H9 (cell line): ENCODE measurements at regions not wholly inside any gene's neighbourhood (a gene's known extent, or its start where the extent isn't known, plus 50 kb on each side); places are given as distances from the start of the nearest gene placed in this dataset.

Experiments used
- DNase-seq: peaks from one replicate; pipeline ENCODE4 v3.0.0-alpha.2; 2017
- H2AFZ ChIP-seq: one replicate; pipeline ENCODE4 v1.6.1; 2013; ENCODE audit warnings: mild to moderate bottlenecking, low read length, control low read depth, moderate library complexity
- H2AK5ac ChIP-seq: 2 replicates; pipeline ENCODE4 v1.6.1; 2013; ENCODE audit warnings: low read length, control low read depth, mixed read lengths; ENCODE audit not compliant: insufficient read length
- H2BK120ac ChIP-seq: one replicate; pipeline ENCODE4 v1.6.1; 2013; ENCODE audit warnings: low read depth, mild to moderate bottlenecking, low read length, control low read depth, inconsistent platforms; ENCODE audit not compliant: poor library complexity, severe bottlenecking
- H2BK12ac ChIP-seq: 2 replicates; pipeline ENCODE4 v1.6.1; 2013; ENCODE audit warnings: low read length, control low read depth, mixed read lengths, low read depth; ENCODE audit not compliant: insufficient read length
- H2BK15ac ChIP-seq: 2 replicates; pipeline ENCODE4 v1.6.1; 2013; ENCODE audit warnings: low read depth, low read length, control low read depth
- H2BK20ac ChIP-seq: one replicate; pipeline ENCODE4 v1.6.1; 2013; ENCODE audit warnings: low read depth, mild to moderate bottlenecking, low read length, control low read depth, inconsistent platforms; ENCODE audit not compliant: poor library complexity, severe bottlenecking
- H2BK5ac ChIP-seq: 2 replicates; pipeline ENCODE4 v1.6.1; 2013; ENCODE audit warnings: low read length, control low read depth, mixed read lengths; ENCODE audit not compliant: insufficient read length
- H3K14ac ChIP-seq: 2 replicates; pipeline ENCODE4 v1.6.1; 2013; ENCODE audit warnings: low read length, control low read depth; ENCODE audit not compliant: insufficient read depth
- H3K18ac ChIP-seq: 2 replicates; pipeline ENCODE4 v1.6.1; 2013; ENCODE audit warnings: low read depth, mild to moderate bottlenecking, mixed read lengths, low read length, control low read depth; ENCODE audit not compliant: insufficient read length
- H3K23ac ChIP-seq: 2 replicates; pipeline ENCODE4 v1.6.1; 2013; ENCODE audit warnings: low read length, control low read depth, mixed read lengths, low read depth; ENCODE audit not compliant: insufficient read length
- H3K23me2 ChIP-seq: 2 replicates; pipeline ENCODE4 v1.6.1; 2013; ENCODE audit warnings: low read depth, mild to moderate bottlenecking, mixed read lengths, low read length, control low read depth; ENCODE audit not compliant: insufficient read length, poor library complexity, severe bottlenecking
- H3K27ac ChIP-seq: 2 replicates; pipeline ENCODE4 v1.5.1; 2013; ENCODE audit warnings: low read length, control low read depth, mixed read lengths, low read depth; ENCODE audit not compliant: insufficient read length
- H3K27me3 ChIP-seq: 2 replicates; pipeline ENCODE4 v1.6.1; 2013; ENCODE audit warnings: low read length, control low read depth, inconsistent platforms; ENCODE audit not compliant: insufficient read depth
- H3K4ac ChIP-seq: 2 replicates; pipeline ENCODE4 v1.6.1; 2013; ENCODE audit warnings: low read depth, mild to moderate bottlenecking, control low read depth, inconsistent platforms, low read length, moderate library complexity
- H3K4me1 ChIP-seq: 2 replicates; pipeline ENCODE4 v1.6.1; 2013; ENCODE audit warnings: low read length, control low read depth, inconsistent platforms; ENCODE audit not compliant: insufficient read depth
- H3K4me2 ChIP-seq: 2 replicates; pipeline ENCODE4 v1.6.1; 2013; ENCODE audit warnings: low read length, control low read depth, mixed read lengths; ENCODE audit not compliant: insufficient read length, insufficient read depth
- H3K56ac ChIP-seq: 2 replicates; pipeline ENCODE4 v1.6.1; 2013; ENCODE audit warnings: low read depth, mild to moderate bottlenecking, mixed read lengths, low read length, control low read depth; ENCODE audit not compliant: insufficient read length
- H3K79me1 ChIP-seq: 2 replicates; pipeline ENCODE4 v1.6.1; 2013; ENCODE audit warnings: low read depth, mild to moderate bottlenecking, moderate library complexity, low read length, control low read depth, inconsistent platforms; ENCODE audit not compliant: insufficient read depth, poor library complexity, severe bottlenecking
- H3K79me2 ChIP-seq: 2 replicates; pipeline ENCODE4 v1.6.1; 2013; ENCODE audit warnings: low read length, control low read depth, inconsistent platforms; ENCODE audit not compliant: insufficient read depth
- H3K9ac ChIP-seq: 2 replicates; pipeline ENCODE4 v1.6.1; 2013; ENCODE audit warnings: low read length, control low read depth, mixed read lengths; ENCODE audit not compliant: insufficient read length; ENCODE audit errors: extremely low read depth
- H3K9me3 ChIP-seq: one replicate; pipeline ENCODE4 v1.6.1; 2013; ENCODE audit warnings: low read depth, low read length, inconsistent platforms; ENCODE audit not compliant: control insufficient read depth
- H3T11ph ChIP-seq: one replicate; pipeline ENCODE4 v1.6.1; 2013; ENCODE audit warnings: mild to moderate bottlenecking, low read length, control low read depth, inconsistent platforms
- H4K20me1 ChIP-seq: one replicate; pipeline ENCODE4 v1.6.1; 2013; ENCODE audit not compliant: control insufficient read depth, insufficient read length, insufficient read depth
- H4K5ac ChIP-seq: 2 replicates; pipeline ENCODE4 v1.6.1; 2013; ENCODE audit warnings: low read depth, mild to moderate bottlenecking, mixed read lengths, low read length, control low read depth; ENCODE audit not compliant: insufficient read length
- H4K8ac ChIP-seq: replicated peaks from 2 replicates; pipeline ENCODE4 v1.6.1; 2013; ENCODE audit warnings: low read length, control low read depth, mixed read lengths, low read depth; ENCODE audit not compliant: insufficient read length
- H4K91ac ChIP-seq: 2 replicates; pipeline ENCODE4 v1.6.1; 2013; ENCODE audit warnings: low read depth, mild to moderate bottlenecking, moderate library complexity, mixed read lengths, low read length, control low read depth; ENCODE audit not compliant: insufficient read length
- H3K27ac Mint-ChIP-seq, 3 experiments: 2 replicates in 2 of 3; 3 replicates in 1 of 3; pipeline ENCODE4 v1.8.0; 2020 to 2021; ENCODE audit warnings: mixed read lengths in 3 of 3, mild to moderate bottlenecking in 1 of 3, moderate library complexity in 1 of 3
- H3K27me3 Mint-ChIP-seq: 2 replicates; pipeline ENCODE4 v1.8.0; 2021; ENCODE audit warnings: low read depth, mild to moderate bottlenecking, moderate library complexity, mixed read lengths
- H3K36me3 Mint-ChIP-seq, 3 experiments: 2 replicates in 2 of 3; 3 replicates in 1 of 3; pipeline ENCODE4 v1.8.0; 2020 to 2021; ENCODE audit warnings: low read depth in 3 of 3, mixed read lengths in 3 of 3; ENCODE audit not compliant: insufficient read depth in 1 of 3
- H3K4me1 Mint-ChIP-seq, 2 experiments: 2 replicates each; pipeline ENCODE4 v1.8.0; 2020; ENCODE audit warnings: mixed read lengths in 2 of 2
- H3K4me3 Mint-ChIP-seq, 2 experiments: 2 replicates in 1 of 2; 3 replicates in 1 of 2; pipeline ENCODE4 v1.8.0; 2020 to 2021; ENCODE audit warnings: mild to moderate bottlenecking in 2 of 2, mixed read lengths in 2 of 2, moderate library complexity in 1 of 2
- H3K9me3 Mint-ChIP-seq, 2 experiments: 2 replicates in 1 of 2; 3 replicates in 1 of 2; pipeline ENCODE4 v1.8.0; 2020; ENCODE audit warnings: mild to moderate bottlenecking in 2 of 2, mixed read lengths in 2 of 2, moderate library complexity in 1 of 2
- WGBS: extraction: QIAGEN DNeasy Blood & Tissue Kit; methylation state at CpG from one replicate; pipeline ENCODE4 v1.1.7; 2013; ENCODE audit warnings: missing lambda C conversion rate, low lambda C conversion rate, mixed read lengths; ENCODE audit not compliant: insufficient read length; ENCODE audit errors: extremely low coverage; 5-methylcytosine and 5-hydroxymethylcytosine counted together
- TF ChIP-seq, protein P1 (sequence below): fragments of 200-600 bp; sonication (generic); conservative IDR thresholded peaks from 3 replicates; pipeline ENCODE4 v1.8.0; 2021; ENCODE audit warnings: antibody characterized with exemption, mild to moderate bottlenecking

DNA sequence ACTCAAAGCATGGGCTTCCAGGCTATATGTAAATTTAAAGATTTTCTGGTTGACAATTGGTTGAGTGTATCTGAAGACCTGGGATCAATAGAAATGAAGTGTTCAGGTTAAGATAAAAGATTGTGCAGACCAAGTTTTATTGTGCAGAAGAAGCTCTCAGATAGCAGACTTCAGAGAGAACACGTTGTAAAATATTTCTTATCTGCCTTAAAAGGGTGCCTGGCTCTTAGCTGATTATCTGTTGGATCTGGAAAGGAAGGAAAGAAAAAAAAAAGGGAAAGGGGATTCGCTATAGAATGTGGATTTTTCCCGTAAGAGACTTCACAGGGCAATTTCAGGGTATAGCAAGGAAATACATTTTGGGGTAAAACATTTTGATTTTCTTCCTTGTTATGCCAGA lies 523.2 kb downstream of the EDEM1 start:
- H3K9me3 Mint-ChIP-seq = peaks cover 20 to 22% of the 10 kb centered on the region in 2 experiments
- WGBS = no CpG with 5 or more reads among the region's 3 CpGs
- H3K27ac Mint-ChIP-seq = peak overlapping the region in 1 of 3 experiments; percentile 71; a peak in 1 of 7 replicates

More for the DNA sequence above, 523.2 kb downstream of the EDEM1 start:
- no peak overlapping the region for H3K4me3 Mint-ChIP-seq
- H2BK15ac ChIP-seq = no peak overlapping the region
- H2BK20ac ChIP-seq = no peak overlapping the region
- no peak overlapping the region for H2BK12ac ChIP-seq
- no peak overlapping the region for H2BK120ac ChIP-seq
- no peak overlapping the region for H3K23ac ChIP-seq
- no peak for DNase-seq
- no peaks in the 10 kb centered on the region for H3K9me3 ChIP-seq
- H3K79me2 ChIP-seq = no peaks in the 10 kb centered on the region
- H3K14ac ChIP-seq = no peak overlapping the region
- H3K4me2 ChIP-seq = no peak overlapping the region
- no peak overlapping the region for H3T11ph ChIP-seq
- H3K27me3 ChIP-seq = no peaks in the 10 kb centered on the region
- no peak overlapping the region for H4K5ac ChIP-seq
- no peaks in the 10 kb centered on the region; the same call in 1 of the 2 replicates for H3K4me1 ChIP-seq
- H4K20me1 ChIP-seq = no peaks in the 10 kb centered on the region
- no peak overlapping the region for H4K8ac ChIP-seq
- peaks cover 10 to 23% (median 14%) of the 10 kb centered on the region in 3 experiments for H3K36me3 Mint-ChIP-seq
- no peak overlapping the region for H2AK5ac ChIP-seq
- H3K79me1 ChIP-seq = no peaks in the 10 kb centered on the region
- H2AFZ ChIP-seq = no peak overlapping the region
- H4K91ac ChIP-seq = no peak overlapping the region
- no peak overlapping the region for H3K4ac ChIP-seq
- no peak overlapping the region for H3K56ac ChIP-seq
- H3K4me1 Mint-ChIP-seq = peaks cover 35 to 36% of the 10 kb centered on the region in 2 experiments
- no peak overlapping the region for H3K18ac ChIP-seq
- H3K9ac ChIP-seq = no peak overlapping the region
- no peak overlapping the region for H3K27ac ChIP-seq
- H3K27me3 Mint-ChIP-seq = no peaks in the 10 kb centered on the region; the same call in 1 of the 2 replicates
- H2BK5ac ChIP-seq = no peak overlapping the region
- TF ChIP-seq, protein P1, sequence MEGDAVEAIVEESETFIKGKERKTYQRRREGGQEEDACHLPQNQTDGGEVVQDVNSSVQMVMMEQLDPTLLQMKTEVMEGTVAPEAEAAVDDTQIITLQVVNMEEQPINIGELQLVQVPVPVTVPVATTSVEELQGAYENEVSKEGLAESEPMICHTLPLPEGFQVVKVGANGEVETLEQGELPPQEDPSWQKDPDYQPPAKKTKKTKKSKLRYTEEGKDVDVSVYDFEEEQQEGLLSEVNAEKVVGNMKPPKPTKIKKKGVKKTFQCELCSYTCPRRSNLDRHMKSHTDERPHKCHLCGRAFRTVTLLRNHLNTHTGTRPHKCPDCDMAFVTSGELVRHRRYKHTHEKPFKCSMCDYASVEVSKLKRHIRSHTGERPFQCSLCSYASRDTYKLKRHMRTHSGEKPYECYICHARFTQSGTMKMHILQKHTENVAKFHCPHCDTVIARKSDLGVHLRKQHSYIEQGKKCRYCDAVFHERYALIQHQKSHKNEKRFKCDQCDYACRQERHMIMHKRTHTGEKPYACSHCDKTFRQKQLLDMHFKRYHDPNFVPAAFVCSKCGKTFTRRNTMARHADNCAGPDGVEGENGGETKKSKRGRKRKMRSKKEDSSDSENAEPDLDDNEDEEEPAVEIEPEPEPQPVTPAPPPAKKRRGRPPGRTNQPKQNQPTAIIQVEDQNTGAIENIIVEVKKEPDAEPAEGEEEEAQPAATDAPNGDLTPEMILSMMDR = no peak
- no peaks in the 10 kb centered on the region for H3K23me2 ChIP-seq
